ENCODE measurements at regions not wholly inside any gene's neighbourhood (a gene's known extent, or its start where the extent isn't known, plus 50 kb on each side); places are given as distances from the start of the nearest gene placed in this dataset.

DNA sequence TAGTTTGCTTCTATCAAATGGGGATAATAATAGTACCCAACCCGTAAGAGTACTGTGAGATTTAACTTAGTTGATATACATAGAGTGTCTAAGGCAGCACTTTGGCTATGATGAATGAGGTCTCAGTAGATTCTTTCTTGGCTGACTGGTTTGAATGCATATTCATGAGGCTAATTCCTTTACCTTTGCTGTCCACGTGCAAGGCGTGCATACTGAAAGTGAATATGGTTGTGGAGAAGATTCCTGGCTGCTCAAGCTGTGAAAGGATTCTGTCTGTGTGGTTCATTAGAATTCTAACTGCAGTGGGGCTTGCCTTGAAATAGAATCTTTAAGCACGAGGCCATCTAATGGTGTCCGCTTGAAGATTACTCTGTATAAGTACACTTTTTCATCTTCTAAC, 110.3 kb downstream of the SEC23IP start:
- TF ChIP-seq REST (IDR thresholded peaks at IDR 0.05; ENCODE audit: insufficient replicate concordance, low read depth) (no peak), SPI1 (IDR thresholded peaks at IDR 0.05; ENCODE audit: borderline replicate concordance, low read depth) (no peak)
- TF ChIP-seq, protein P1, sequence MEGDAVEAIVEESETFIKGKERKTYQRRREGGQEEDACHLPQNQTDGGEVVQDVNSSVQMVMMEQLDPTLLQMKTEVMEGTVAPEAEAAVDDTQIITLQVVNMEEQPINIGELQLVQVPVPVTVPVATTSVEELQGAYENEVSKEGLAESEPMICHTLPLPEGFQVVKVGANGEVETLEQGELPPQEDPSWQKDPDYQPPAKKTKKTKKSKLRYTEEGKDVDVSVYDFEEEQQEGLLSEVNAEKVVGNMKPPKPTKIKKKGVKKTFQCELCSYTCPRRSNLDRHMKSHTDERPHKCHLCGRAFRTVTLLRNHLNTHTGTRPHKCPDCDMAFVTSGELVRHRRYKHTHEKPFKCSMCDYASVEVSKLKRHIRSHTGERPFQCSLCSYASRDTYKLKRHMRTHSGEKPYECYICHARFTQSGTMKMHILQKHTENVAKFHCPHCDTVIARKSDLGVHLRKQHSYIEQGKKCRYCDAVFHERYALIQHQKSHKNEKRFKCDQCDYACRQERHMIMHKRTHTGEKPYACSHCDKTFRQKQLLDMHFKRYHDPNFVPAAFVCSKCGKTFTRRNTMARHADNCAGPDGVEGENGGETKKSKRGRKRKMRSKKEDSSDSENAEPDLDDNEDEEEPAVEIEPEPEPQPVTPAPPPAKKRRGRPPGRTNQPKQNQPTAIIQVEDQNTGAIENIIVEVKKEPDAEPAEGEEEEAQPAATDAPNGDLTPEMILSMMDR (IDR thresholded peaks at IDR 0.05; ENCODE audit: insufficient read depth, low read length), result no peak

All from HL-60 (cell line).